K562 (cell line): ENCODE measurements at regions not wholly inside any gene's neighbourhood (a gene's known extent, or its start where the extent isn't known, plus 50 kb on each side); places are given as distances from the start of the nearest gene placed in this dataset.

Source experiments
- CCNT2 ChIP-seq: IDR thresholded peaks from 2 replicates; pipeline ENCODE4 v1.6.1; 2011; ENCODE audit warnings: borderline replicate concordance, low read depth, mild to moderate bottlenecking, moderate library complexity, mixed read lengths, low read length; ENCODE audit not compliant: insufficient read length; ENCODE audit errors: extremely low read depth
- CEBPG ChIP-seq, 3 experiments: fragments of 200-800 bp in 1 of 3; sonication (Bioruptor generic) in 1 of 3; sonication (generic) in 1 of 3; formaldehyde crosslinking in 1 of 3; IDR thresholded peaks in 2 of 3; conservative IDR thresholded peaks in 1 of 3; 2 replicates each; pipeline versions ENCODE4 v1.6.1 to v1.8.0; 2016 to 2022; ENCODE audit warnings: missing compliant biosample characterization in 2 of 3, missing genetic modification characterization in 2 of 3, mild to moderate bottlenecking in 1 of 3, missing genetic modification reagents in 1 of 3
- CHD1 ChIP-seq: fragments of 200-600 bp; sonication (generic); IDR thresholded peaks from one replicate; pipeline ENCODE4 v1.6.1; 2012; ENCODE audit warnings: mild to moderate bottlenecking, moderate library complexity, low read length, inconsistent platforms
- FOXM1 ChIP-seq, 2 experiments: fragments of 450-650 bp in 1 of 2; sonication (generic) in 1 of 2; formaldehyde crosslinking in 1 of 2; IDR thresholded peaks; 2 replicates each; pipeline versions ENCODE4 v1.6.1 to v1.9.0; 2017 to 2022; ENCODE audit warnings: low read depth in 2 of 2, mild to moderate bottlenecking in 2 of 2, missing genetic modification reagents in 1 of 2, moderate library complexity in 1 of 2
- HMG20B ChIP-seq: fragments of 250-450 bp; sonication (Bioruptor Pico); IDR thresholded peaks from 2 replicates; pipeline ENCODE4 v1.5.0; 2021; ENCODE audit warnings: mild to moderate bottlenecking
- HOMEZ ChIP-seq: fragments of 250-450 bp; sonication (Bioruptor Pico); IDR thresholded peaks from 2 replicates; pipeline ENCODE4 v1.4.0; 2020; ENCODE audit warnings: mild to moderate bottlenecking, moderate library complexity
- KHSRP ChIP-seq: fragments of 450-650 bp; IDR thresholded peaks from 2 replicates; pipeline ENCODE4 v1.6.1; 2017
- MEF2D ChIP-seq: conservative IDR thresholded peaks from 2 replicates; pipeline ENCODE4 v1.6.1; 2016; ENCODE audit warnings: low read depth, missing genetic modification characterization, missing compliant biosample characterization
- NCOA6 ChIP-seq: fragments of 450-650 bp; IDR thresholded peaks from 2 replicates; pipeline ENCODE4 v1.6.1; 2017; ENCODE audit warnings: mild to moderate bottlenecking
- PHTF2 ChIP-seq: fragments of 250-450 bp; sonication (Bioruptor Pico); IDR thresholded peaks from 2 replicates; pipeline ENCODE4 v1.5.0; 2021; ENCODE audit warnings: mild to moderate bottlenecking
- POLR2H ChIP-seq: IDR thresholded peaks from 2 replicates; pipeline ENCODE4 v1.6.1; 2016; ENCODE audit warnings: missing genetic modification characterization, low read depth, mild to moderate bottlenecking, control low read depth, missing compliant biosample characterization, moderate library complexity
- POU5F1 ChIP-seq: fragments of 150-350 bp; IDR thresholded peaks from 2 replicates; pipeline ENCODE4 v1.6.1; 2014; ENCODE audit warnings: borderline replicate concordance, low read length, low read depth, mild to moderate bottlenecking; ENCODE audit not compliant: partially characterized antibody
- PTTG1 ChIP-seq: fragments of 450-650 bp; IDR thresholded peaks from 2 replicates; pipeline ENCODE4 v1.6.1; 2016; ENCODE audit warnings: low read depth, mild to moderate bottlenecking, missing genetic modification characterization, missing compliant biosample characterization
- SNRNP70 ChIP-seq: fragments of 200-400 bp; formaldehyde crosslinking; optimal IDR thresholded peaks from 2 replicates; pipeline ENCODE3; 2017; ENCODE audit warnings: low read depth, low read length
- SPI1 ChIP-seq: IDR thresholded peaks from 2 replicates; pipeline ENCODE4 v1.6.1; 2011; ENCODE audit warnings: low read depth, low read length, control low read depth, borderline replicate concordance
- STAT5B ChIP-seq: fragments of 250-450 bp; sonication (Bioruptor Pico); IDR thresholded peaks from 2 replicates; pipeline ENCODE4 v1.8.0; 2021; ENCODE audit warnings: mild to moderate bottlenecking, inconsistent platforms
- TAL1 ChIP-seq: fragments of 450-650 bp; IDR thresholded peaks from 2 replicates; pipeline ENCODE4 v1.6.1; 2016; ENCODE audit warnings: mild to moderate bottlenecking
- TEAD4 ChIP-seq, 2 experiments: sonication (generic) in 1 of 2; formaldehyde crosslinking in 1 of 2; IDR thresholded peaks; 2 replicates each; pipeline versions ENCODE4 v1.6.1 to v1.8.0; 2012 to 2022; ENCODE audit warnings: borderline replicate concordance in 1 of 2, inconsistent platforms in 1 of 2, low read length in 1 of 2, mild to moderate bottlenecking in 1 of 2, missing genetic modification reagents in 1 of 2
- ZBED1 ChIP-seq: IDR thresholded peaks from 2 replicates; pipeline ENCODE4 v1.6.1; 2014
- ZHX1 ChIP-seq: fragments of 150-350 bp; conservative IDR thresholded peaks from 2 replicates; pipeline ENCODE4 v1.6.1; 2014; ENCODE audit warnings: low read length
- ZNF143 ChIP-seq: sonication (generic); formaldehyde crosslinking; IDR thresholded peaks from 2 replicates; pipeline ENCODE4 v1.9.0; 2022; ENCODE audit warnings: mild to moderate bottlenecking, missing genetic modification reagents
- ZNF212 ChIP-seq: fragments of 450-650 bp; formaldehyde crosslinking; IDR thresholded peaks from 2 replicates; pipeline ENCODE4 v1.4.0; 2020; ENCODE audit warnings: mild to moderate bottlenecking
- ZNF561 ChIP-seq: fragments of 450-650 bp; formaldehyde crosslinking; conservative IDR thresholded peaks from 2 replicates; pipeline ENCODE4 v1.4.0; 2020; ENCODE audit warnings: mild to moderate bottlenecking, moderate library complexity
- TF ChIP-seq, protein P1 (sequence below): fragments of 450-650 bp; formaldehyde crosslinking; IDR thresholded peaks from 2 replicates; pipeline ENCODE4 v1.4.0; 2020; ENCODE audit warnings: mild to moderate bottlenecking

GRCh38 chr3:33936171-33936920 lies 137.9 kb downstream of the PDCD6IP start (continued):
- TF ChIP-seq FOXM1 (IDR thresholded peaks at IDR 0.05; ENCODE audit: low read depth) (peak; percentile 81), FOXM1 (CRISPR knock-in tag; IDR thresholded peaks at IDR 0.05; ENCODE audit: low read depth) (no peak), KHSRP (no peak), CHD1 (no peak), ZBED1 (no peak), ZNF212 (CRISPR knock-in tag) (no peak), NCOA6 (no peak), POU5F1 (no peak), PHTF2 (no peak), TAL1 (peak; percentile 92), ZNF561 (no peak), ZNF143 (CRISPR knock-in tag) (no peak), SNRNP70 (no peak), HOMEZ (CRISPR knock-in tag) (no peak), CEBPG (CRISPR knock-in tag; IDR thresholded peaks at IDR 0.05) (no peak), CEBPG (tag; conservative IDR thresholded peaks at IDR 0.05 in 1 of 2, IDR thresholded peaks at IDR 0.05 in 1 of 2) (no peak), POLR2H (tag) (no peak), SPI1 (no peak), STAT5B (CRISPR knock-in tag) (no peak), MEF2D (no peak; the same call in 1 of the 2 replicates), HMG20B (no peak), PTTG1 (tag) (no peak), ZHX1 (no peak), CCNT2 (no peak), TEAD4 (IDR thresholded peaks at IDR 0.05; ENCODE audit: low read length) (peak; percentile 88), TEAD4 (CRISPR knock-in tag; IDR thresholded peaks at IDR 0.05; ENCODE audit: borderline replicate concordance) (no peak)
- TF ChIP-seq, protein P1, sequence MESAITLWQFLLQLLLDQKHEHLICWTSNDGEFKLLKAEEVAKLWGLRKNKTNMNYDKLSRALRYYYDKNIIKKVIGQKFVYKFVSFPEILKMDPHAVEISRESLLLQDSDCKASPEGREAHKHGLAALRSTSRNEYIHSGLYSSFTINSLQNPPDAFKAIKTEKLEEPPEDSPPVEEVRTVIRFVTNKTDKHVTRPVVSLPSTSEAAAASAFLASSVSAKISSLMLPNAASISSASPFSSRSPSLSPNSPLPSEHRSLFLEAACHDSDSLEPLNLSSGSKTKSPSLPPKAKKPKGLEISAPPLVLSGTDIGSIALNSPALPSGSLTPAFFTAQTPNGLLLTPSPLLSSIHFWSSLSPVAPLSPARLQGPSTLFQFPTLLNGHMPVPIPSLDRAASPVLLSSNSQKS (CRISPR knock-in tag): no peak; the same call in 1 of the 2 replicates
